VCaP (cell line): ENCODE measurements at regions not wholly inside any gene's neighbourhood (a gene's known extent, or its start where the extent isn't known, plus 50 kb on each side); places are given as distances from the start of the nearest gene placed in this dataset.

Experiments
- H3K27ac ChIP-seq: fragments of 450-650 bp; 2 replicates; pipeline ENCODE4 v1.5.1; 2017
- CTCF ChIP-seq: fragments of 450-650 bp; conservative IDR thresholded peaks from 2 replicates; pipeline ENCODE4 v1.5.1; 2017; ENCODE audit warnings: mild to moderate bottlenecking, moderate library complexity

GRCh38 chr13:30111810-30112209 is 195.5 kb downstream of the KATNAL1 start:
- no peak overlapping the region for H3K27ac ChIP-seq
- no peak for TF ChIP-seq CTCF

GRCh38 chr13:30110301-30111070 is 196.9 kb downstream of the KATNAL1 start:
- no peak for TF ChIP-seq CTCF

GRCh38 chr13:30109471-30110135 is 197.7 kb downstream of the KATNAL1 start:
- H3K27ac ChIP-seq, result peak overlapping the region; percentile 27; the same call in 1 of the 2 replicates
- no peak for TF ChIP-seq CTCF

More at GRCh38 chr13:30110301-30111070, 196.9 kb downstream of the KATNAL1 start:
- no peak overlapping the region for H3K27ac ChIP-seq

- peak overlapping the region; percentile 27 for H3K27ac ChIP-seq
- no peak for TF ChIP-seq CTCF
Measured at GRCh38 chr13:30108913-30109237, 198.5 kb downstream of the KATNAL1 start.

- TF ChIP-seq CTCF, result no peak
- H3K27ac ChIP-seq, result peak overlapping the region; percentile 27
Measured at GRCh38 chr13:30108216-30108912, 199.0 kb downstream of the KATNAL1 start.

GRCh38 chr13:30107521-30108136 is 199.7 kb downstream of the KATNAL1 start:
- H3K27ac ChIP-seq, result no peak overlapping the region
- TF ChIP-seq CTCF, result no peak

- H3K27ac ChIP-seq, result no peak overlapping the region
- TF ChIP-seq CTCF, result no peak
Measured at GRCh38 chr13:30107121-30107520, 200.2 kb downstream of the KATNAL1 start.
